ENCODE measurements at regions not wholly inside any gene's neighbourhood (a gene's known extent, or its start where the extent isn't known, plus 50 kb on each side); places are given as distances from the start of the nearest gene placed in this dataset.
A peak's percentile ranks its signal among the peaks of the same experiment; 100 is the strongest.

GRCh38 chr1:222443566-222443965 is 104.3 kb downstream of the HHIPL2 start:
- Mint-ChIP-seq H3K36me3 (peaks cover 2% of the 10 kb centered on the region), H3K27ac (no peak overlapping the region), H3K4me3 (no peak overlapping the region), H3K4me1 (ENCODE audit: low read depth) (peaks cover 19% of the 10 kb centered on the region), H3K27me3 (no peaks in the 10 kb centered on the region), H3K9me3 (ENCODE audit: low read depth) (no peaks in the 10 kb centered on the region)

- no peak overlapping the region for H3K27ac Mint-ChIP-seq
These were observed 106.8 kb downstream of the HHIPL2 start for GRCh38 chr1:222441066-222441465.

GRCh38 chr1:222424826-222425225 is 123.1 kb downstream of the HHIPL2 start:
- Mint-ChIP-seq H3K4me1 (ENCODE audit: low read depth) (peaks cover 36% of the 10 kb centered on the region), H3K36me3 (peaks cover 29% of the 10 kb centered on the region), H3K9me3 (ENCODE audit: low read depth) (peaks cover 25% of the 10 kb centered on the region), H3K27me3 (no peaks in the 10 kb centered on the region), H3K4me3 (no peak overlapping the region), H3K27ac (no peak overlapping the region)

More at GRCh38 chr1:222441066-222441465, 106.8 kb downstream of the HHIPL2 start:
- Mint-ChIP-seq H3K4me3 (no peak overlapping the region), H3K27me3 (no peaks in the 10 kb centered on the region), H3K9me3 (ENCODE audit: low read depth) (no peaks in the 10 kb centered on the region), H3K4me1 (ENCODE audit: low read depth) (peaks cover 19% of the 10 kb centered on the region), H3K36me3 (peaks cover 2% of the 10 kb centered on the region)

GRCh38 chr1:222421380-222421779 is 126.5 kb downstream of the HHIPL2 start:
- Mint-ChIP-seq H3K4me1 (ENCODE audit: low read depth) (peaks cover 67% of the 10 kb centered on the region), H3K9me3 (ENCODE audit: low read depth) (peaks cover 24% of the 10 kb centered on the region), H3K4me3 (peak overlapping the region; percentile 11), H3K36me3 (peaks cover 30% of the 10 kb centered on the region), H3K27me3 (no peaks in the 10 kb centered on the region), H3K27ac (peak overlapping the region; percentile 76)

GRCh38 chr1:222420633-222421032 is 127.3 kb downstream of the HHIPL2 start:
- peak overlapping the region; percentile 60 for H3K4me3 Mint-ChIP-seq
- peaks cover 20% of the 10 kb centered on the region for H3K9me3 Mint-ChIP-seq (ENCODE audit: low read depth)
- peaks cover 75% of the 10 kb centered on the region for H3K4me1 Mint-ChIP-seq (ENCODE audit: low read depth)
- no peaks in the 10 kb centered on the region for H3K27me3 Mint-ChIP-seq
- H3K27ac Mint-ChIP-seq = peak overlapping the region; percentile 76
- peaks cover 26% of the 10 kb centered on the region for H3K36me3 Mint-ChIP-seq

GRCh38 chr1:222418654-222419053 is 129.2 kb downstream of the HHIPL2 start:
- no peaks in the 10 kb centered on the region for H3K27me3 Mint-ChIP-seq
- no peak overlapping the region for H3K4me3 Mint-ChIP-seq
- H3K4me1 Mint-ChIP-seq (ENCODE audit: low read depth) = peaks cover 81% of the 10 kb centered on the region
- peaks cover 28% of the 10 kb centered on the region for H3K36me3 Mint-ChIP-seq
- no peak overlapping the region for H3K27ac Mint-ChIP-seq
- peaks cover 17% of the 10 kb centered on the region for H3K9me3 Mint-ChIP-seq (ENCODE audit: low read depth)

- H3K4me1 Mint-ChIP-seq (ENCODE audit: low read depth) = peaks cover 73% of the 10 kb centered on the region
- H3K27me3 Mint-ChIP-seq = no peaks in the 10 kb centered on the region
- peaks cover 13% of the 10 kb centered on the region for H3K9me3 Mint-ChIP-seq (ENCODE audit: low read depth)
- H3K36me3 Mint-ChIP-seq = peaks cover 24% of the 10 kb centered on the region
- H3K4me3 Mint-ChIP-seq = no peak overlapping the region
- no peak overlapping the region for H3K27ac Mint-ChIP-seq
These were observed 130.6 kb downstream of the HHIPL2 start for GRCh38 chr1:222417264-222417663.

- no peak overlapping the region for H3K27ac Mint-ChIP-seq
- H3K4me3 Mint-ChIP-seq = no peak overlapping the region
- H3K36me3 Mint-ChIP-seq = peaks cover 21% of the 10 kb centered on the region
- H3K27me3 Mint-ChIP-seq = no peaks in the 10 kb centered on the region
- H3K4me1 Mint-ChIP-seq (ENCODE audit: low read depth) = peaks cover 63% of the 10 kb centered on the region
- peaks cover 13% of the 10 kb centered on the region for H3K9me3 Mint-ChIP-seq (ENCODE audit: low read depth)
These were observed 131.7 kb downstream of the HHIPL2 start for GRCh38 chr1:222416001-222416791.

GRCh38 chr1:222415441-222415840 is 132.5 kb downstream of the HHIPL2 start:
- no peak overlapping the region for H3K27ac Mint-ChIP-seq
- H3K9me3 Mint-ChIP-seq (ENCODE audit: low read depth) = peaks cover 13% of the 10 kb centered on the region
- H3K4me1 Mint-ChIP-seq (ENCODE audit: low read depth) = peaks cover 56% of the 10 kb centered on the region
- peaks cover 21% of the 10 kb centered on the region for H3K36me3 Mint-ChIP-seq
- no peaks in the 10 kb centered on the region for H3K27me3 Mint-ChIP-seq
- no peak overlapping the region for H3K4me3 Mint-ChIP-seq

- H3K4me1 Mint-ChIP-seq (ENCODE audit: low read depth) = peaks cover 42% of the 10 kb centered on the region
- H3K9me3 Mint-ChIP-seq (ENCODE audit: low read depth) = peaks cover 13% of the 10 kb centered on the region
- no peak overlapping the region for H3K4me3 Mint-ChIP-seq
- H3K27ac Mint-ChIP-seq = no peak overlapping the region
- H3K36me3 Mint-ChIP-seq = peaks cover 17% of the 10 kb centered on the region
- no peaks in the 10 kb centered on the region for H3K27me3 Mint-ChIP-seq
These were observed 133.8 kb downstream of the HHIPL2 start for GRCh38 chr1:222413991-222414549.

GRCh38 chr1:222413436-222413835 is 134.5 kb downstream of the HHIPL2 start:
- no peak overlapping the region for H3K27ac Mint-ChIP-seq
- H3K4me3 Mint-ChIP-seq = no peak overlapping the region
- peaks cover 17% of the 10 kb centered on the region for H3K36me3 Mint-ChIP-seq
- H3K27me3 Mint-ChIP-seq = no peaks in the 10 kb centered on the region
- H3K9me3 Mint-ChIP-seq (ENCODE audit: low read depth) = peaks cover 8% of the 10 kb centered on the region
- H3K4me1 Mint-ChIP-seq (ENCODE audit: low read depth) = peaks cover 36% of the 10 kb centered on the region

GRCh38 chr1:222404710-222405109 is 143.2 kb downstream of the HHIPL2 start:
- no peak overlapping the region for H3K27ac Mint-ChIP-seq
- no peaks in the 10 kb centered on the region for H3K27me3 Mint-ChIP-seq
- H3K9me3 Mint-ChIP-seq (ENCODE audit: low read depth) = peaks cover 4% of the 10 kb centered on the region
- H3K4me1 Mint-ChIP-seq (ENCODE audit: low read depth) = peaks cover 2% of the 10 kb centered on the region
- peak overlapping the region; percentile 30 for H3K4me3 Mint-ChIP-seq
- peaks cover 3% of the 10 kb centered on the region for H3K36me3 Mint-ChIP-seq

GRCh38 chr1:222399197-222399596 is 148.7 kb downstream of the HHIPL2 start:
- Mint-ChIP-seq H3K9me3 (ENCODE audit: low read depth) (no peaks in the 10 kb centered on the region), H3K36me3 (no peaks in the 10 kb centered on the region), H3K27me3 (no peaks in the 10 kb centered on the region), H3K4me3 (no peak overlapping the region), H3K27ac (no peak overlapping the region), H3K4me1 (ENCODE audit: low read depth) (peaks cover 3% of the 10 kb centered on the region)

GRCh38 chr1:222394224-222394623 is 153.7 kb downstream of the HHIPL2 start:
- Mint-ChIP-seq H3K4me1 (ENCODE audit: low read depth) (peaks cover 7% of the 10 kb centered on the region), H3K27me3 (no peaks in the 10 kb centered on the region), H3K27ac (no peak overlapping the region), H3K36me3 (peaks cover 4% of the 10 kb centered on the region), H3K4me3 (no peak overlapping the region), H3K9me3 (ENCODE audit: low read depth) (no peaks in the 10 kb centered on the region)

GRCh38 chr1:222392556-222392955 is 155.3 kb downstream of the HHIPL2 start:
- Mint-ChIP-seq H3K27ac (no peak overlapping the region), H3K4me3 (no peak overlapping the region), H3K36me3 (peaks cover 4% of the 10 kb centered on the region)

More at GRCh38 chr1:222392556-222392955, 155.3 kb downstream of the HHIPL2 start:
- no peaks in the 10 kb centered on the region for H3K9me3 Mint-ChIP-seq (ENCODE audit: low read depth)
- no peaks in the 10 kb centered on the region for H3K27me3 Mint-ChIP-seq
- H3K4me1 Mint-ChIP-seq (ENCODE audit: low read depth) = peaks cover 4% of the 10 kb centered on the region
